MCF 10A (cell line): ENCODE measurements at regions not wholly inside any gene's neighbourhood (a gene's known extent, or its start where the extent isn't known, plus 50 kb on each side); places are given as distances from the start of the nearest gene placed in this dataset.

Experiments used
- BruUV-seq: library from RNA; stranded (reverse); fragments of 400-500 nt; replicated peaks from 2 replicates; lab custom pipeline; 2021; lab: Mats Ljungman, UMichigan
- CTCF ChIA-PET: fragments of 300-600 bp; sonication (Branson Sonifier 250); formaldehyde crosslinking; extraction: SDS; loops from one replicate; lab custom pipeline; 2021; ENCODE audit warnings: antibody characterized with exemption, inconsistent platforms; lab: Yijun Ruan, JAX
- POLR2A ChIA-PET: fragments of 300-600, 350-650 bp; sonication (Branson Sonifier 250); formaldehyde crosslinking; extraction: SDS; loops from one replicate; lab custom pipeline; 2020; ENCODE audit warnings: antibody characterized with exemption, inconsistent platforms; lab: Yijun Ruan, JAX
- DNase-seq: peaks from one replicate; pipeline ENCODE4 v3.0.0-alpha.2; 2018; ENCODE audit not compliant: unreplicated experiment
- H3K27ac Mint-ChIP-seq: one replicate; pipeline ENCODE4 v1.8.0; 2022; ENCODE audit warnings: mild to moderate bottlenecking, low read depth, mixed read lengths; ENCODE audit not compliant: unreplicated experiment
- H3K27me3 Mint-ChIP-seq: one replicate; pipeline ENCODE4 v1.8.0; 2022; ENCODE audit warnings: mixed read lengths; ENCODE audit not compliant: insufficient read depth, unreplicated experiment
- H3K36me3 Mint-ChIP-seq: one replicate; pipeline ENCODE4 v1.8.0; 2022; ENCODE audit warnings: mild to moderate bottlenecking, moderate library complexity, mixed read lengths; ENCODE audit not compliant: insufficient read depth, unreplicated experiment
- H3K4me1 Mint-ChIP-seq: one replicate; pipeline ENCODE4 v1.8.0; 2022; ENCODE audit warnings: mixed read lengths; ENCODE audit not compliant: insufficient read depth, unreplicated experiment
- H3K4me3 Mint-ChIP-seq: one replicate; pipeline ENCODE4 v1.8.0; 2022; ENCODE audit warnings: mild to moderate bottlenecking, moderate library complexity, mixed read lengths; ENCODE audit not compliant: unreplicated experiment
- H3K9me3 Mint-ChIP-seq: one replicate; pipeline ENCODE4 v1.8.0; 2022; ENCODE audit warnings: mixed read lengths; ENCODE audit not compliant: unreplicated experiment
- CTCF ChIP-seq: fragments of 200-600 bp; IDR thresholded peaks from one replicate; pipeline ENCODE4 v1.8.0; 2022; ENCODE audit warnings: antibody characterized with exemption, mild to moderate bottlenecking; ENCODE audit not compliant: unreplicated experiment
- intact Hi-C: fragments of 100-400 bp; cut with micrococcal nuclease; formaldehyde crosslinking; loops from 2 replicates; pipeline ENCODE4 v1.14.1; 2022

GRCh38 chr14:51548187-51548586 lies 103.5 kb upstream of the FRMD6 start:
- no peak for TF ChIP-seq CTCF
- Mint-ChIP-seq H3K9me3 (no peaks in the 10 kb centered on the region), H3K27me3 (no peaks in the 10 kb centered on the region), H3K4me3 (peak overlapping the region; percentile 23), H3K27ac (peak overlapping the region; percentile 94), H3K36me3 (no peaks in the 10 kb centered on the region), H3K4me1 (peaks cover 52% of the 10 kb centered on the region)
- ChIA-PET CTCF (interaction anchor here (0.6 to 1.7 kb wide), 4 partner anchors 18 to 104 kb away, joined by 3 to 6 read pairs (median 4); no protein-coding TSS in a partner anchor), POLR2A (interaction anchor here (0.7 to 7.7 kb wide), 12 partner anchors 14 to 265 kb away, joined by 3 to 124 read pairs (median 4); partner anchors contain the start of gene FRMD6)
- intact Hi-C loops, result loop anchor here (5.0 to 10.0 kb wide), 2 partner anchors 227 to 266 kb away; no protein-coding TSS in a partner anchor
- no peak for DNase-seq
- no TSS peak for BruUV-seq

GRCh38 chr14:51550636-51551035 lies 101.1 kb upstream of the FRMD6 start:
- Mint-ChIP-seq H3K36me3 (no peaks in the 10 kb centered on the region), H3K27me3 (no peaks in the 10 kb centered on the region), H3K4me1 (peaks cover 47% of the 10 kb centered on the region), H3K4me3 (no peak overlapping the region), H3K9me3 (no peaks in the 10 kb centered on the region), H3K27ac (no peak overlapping the region)
- ChIA-PET CTCF (no interaction called here), POLR2A (interaction anchor here (4.7 kb wide), 1 partner anchor 13 kb away, joined by 33 read pairs; no protein-coding TSS in a partner anchor)
- intact Hi-C loops, result no loop called here
- no peak for DNase-seq
- no TSS peak for BruUV-seq
- no peak for TF ChIP-seq CTCF

- TF ChIP-seq CTCF, result no peak
- Mint-ChIP-seq H3K27ac (no peak overlapping the region), H3K27me3 (no peaks in the 10 kb centered on the region), H3K9me3 (no peaks in the 10 kb centered on the region), H3K4me3 (no peak overlapping the region), H3K4me1 (peaks cover 30% of the 10 kb centered on the region), H3K36me3 (no peaks in the 10 kb centered on the region)
- BruUV-seq, result no TSS peak
- ChIA-PET CTCF (interaction anchor here (0.9 to 1.7 kb wide), 10 partner anchors 10 to 290 kb away, joined by 3 to 6 read pairs (median 4); no protein-coding TSS in a partner anchor), POLR2A (interaction anchor here (1.9 to 2.2 kb wide), 4 partner anchors 11 to 167 kb away, joined by 4 to 24 read pairs (median 8); no protein-coding TSS in a partner anchor)
- intact Hi-C loops, result no loop called here
- peak; percentile 34 for DNase-seq
These were observed 99.4 kb upstream of the FRMD6 start for GRCh38 chr14:51552275-51552674.

- no peak overlapping the region for H3K4me3 Mint-ChIP-seq
- ChIA-PET POLR2A (interaction anchor here (0.7 to 2.2 kb wide), 11 partner anchors 8 to 489 kb away, joined by 3 to 24 read pairs (median 4); no protein-coding TSS in a partner anchor), CTCF (interaction anchor here (0.6 to 1.7 kb wide), 13 partner anchors 9 to 290 kb away, joined by 3 to 6 read pairs (median 3); no protein-coding TSS in a partner anchor)
- no TSS peak for BruUV-seq
- peaks cover 24% of the 10 kb centered on the region for H3K4me1 Mint-ChIP-seq
- intact Hi-C loops, result no loop called here
- TF ChIP-seq CTCF, result no peak
- peak; percentile 91 for DNase-seq
- H3K9me3 Mint-ChIP-seq, result no peaks in the 10 kb centered on the region
- H3K36me3 Mint-ChIP-seq, result no peaks in the 10 kb centered on the region
- H3K27me3 Mint-ChIP-seq, result no peaks in the 10 kb centered on the region
- no peak overlapping the region for H3K27ac Mint-ChIP-seq
These were observed 98.8 kb upstream of the FRMD6 start for GRCh38 chr14:51552768-51553404.
